ENCODE measurements at regions not wholly inside any gene's neighbourhood (a gene's known extent, or its start where the extent isn't known, plus 50 kb on each side); places are given as distances from the start of the nearest gene placed in this dataset.

DNA sequence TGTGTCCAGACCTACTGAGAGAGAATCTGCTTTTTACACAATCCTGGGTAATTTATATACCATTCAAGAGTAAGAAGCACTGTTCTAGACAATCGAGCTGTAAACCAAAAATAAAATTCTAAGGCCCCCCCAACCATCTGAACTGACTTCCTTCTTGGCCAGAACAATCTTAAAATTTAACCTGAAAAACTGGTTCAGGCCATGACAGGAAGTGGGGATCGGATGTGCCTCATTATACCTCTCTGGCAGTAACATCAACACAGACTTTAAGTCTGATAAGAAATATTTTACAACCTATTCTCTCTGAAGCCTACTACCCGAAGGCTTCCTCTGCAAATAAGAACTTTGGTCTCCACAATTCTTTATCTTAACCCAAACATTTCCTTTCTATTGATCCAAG is 75.2 kb upstream of the KIF5B start:
- H3K4me3 ChIP-seq (ENCODE audit: low read depth, low read length): no peak overlapping the region
- H3K27ac ChIP-seq (ENCODE audit: extremely low read depth, low read depth, low read length): no peak overlapping the region
- ChIA-PET CTCF (interaction anchor here (0.6 kb wide), 1 partner anchor 323 kb away, joined by 3 read pairs; no protein-coding TSS in a partner anchor), POLR2A (no interaction called here)
- no peaks in the 10 kb centered on the region for H3K9me3 ChIP-seq (ENCODE audit: control insufficient read depth, insufficient read depth, low read depth, low read length)
- no peaks in the 10 kb centered on the region for H3K36me3 ChIP-seq (ENCODE audit: control insufficient read depth in 2 of 2, insufficient read depth in 1 of 2, low read length in 2 of 2)
- TF ChIP-seq ZNF791 (tag by site-specific recombination; IDR thresholded peaks at IDR 0.05): no peak
- no peak for TF ChIP-seq BCL11A (tag by site-specific recombination; IDR thresholded peaks at IDR 0.05; ENCODE audit: low read depth)
- no peak for TF ChIP-seq PRDM1 (tag by site-specific recombination; IDR thresholded peaks at IDR 0.05)
- no peak for TF ChIP-seq ZNF202 (tag by site-specific recombination; IDR thresholded peaks at IDR 0.05; ENCODE audit: borderline replicate concordance)
- TF ChIP-seq ZNF311 (tag by site-specific recombination; IDR thresholded peaks at IDR 0.05; ENCODE audit: borderline replicate concordance): no peak
- no peak for TF ChIP-seq ZNF423 (tag by site-specific recombination; IDR thresholded peaks at IDR 0.05)
- TF ChIP-seq, protein P1, sequence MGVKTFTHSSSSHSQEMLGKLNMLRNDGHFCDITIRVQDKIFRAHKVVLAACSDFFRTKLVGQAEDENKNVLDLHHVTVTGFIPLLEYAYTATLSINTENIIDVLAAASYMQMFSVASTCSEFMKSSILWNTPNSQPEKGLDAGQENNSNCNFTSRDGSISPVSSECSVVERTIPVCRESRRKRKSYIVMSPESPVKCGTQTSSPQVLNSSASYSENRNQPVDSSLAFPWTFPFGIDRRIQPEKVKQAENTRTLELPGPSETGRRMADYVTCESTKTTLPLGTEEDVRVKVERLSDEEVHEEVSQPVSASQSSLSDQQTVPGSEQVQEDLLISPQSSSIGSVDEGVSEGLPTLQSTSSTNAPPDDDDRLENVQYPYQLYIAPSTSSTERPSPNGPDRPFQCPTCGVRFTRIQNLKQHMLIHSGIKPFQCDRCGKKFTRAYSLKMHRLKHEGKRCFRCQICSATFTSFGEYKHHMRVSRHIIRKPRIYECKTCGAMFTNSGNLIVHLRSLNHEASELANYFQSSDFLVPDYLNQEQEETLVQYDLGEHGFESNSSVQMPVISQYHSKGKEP (tag by site-specific recombination; IDR thresholded peaks at IDR 0.05): no peak
- TF ChIP-seq ZNF221 (tag by site-specific recombination; IDR thresholded peaks at IDR 0.05; ENCODE audit: borderline replicate concordance): no peak
- no peak for TF ChIP-seq SCRT1 (tag by site-specific recombination; IDR thresholded peaks at IDR 0.05; ENCODE audit: borderline replicate concordance)
- no peak for TF ChIP-seq GFI1B (tag by site-specific recombination; IDR thresholded peaks at IDR 0.05)
- no peak for TF ChIP-seq ZNF426 (tag by site-specific recombination; IDR thresholded peaks at IDR 0.05)
- no peak for TF ChIP-seq ZNF571 (tag by site-specific recombination; IDR thresholded peaks at IDR 0.05)
- TF ChIP-seq, protein P2, sequence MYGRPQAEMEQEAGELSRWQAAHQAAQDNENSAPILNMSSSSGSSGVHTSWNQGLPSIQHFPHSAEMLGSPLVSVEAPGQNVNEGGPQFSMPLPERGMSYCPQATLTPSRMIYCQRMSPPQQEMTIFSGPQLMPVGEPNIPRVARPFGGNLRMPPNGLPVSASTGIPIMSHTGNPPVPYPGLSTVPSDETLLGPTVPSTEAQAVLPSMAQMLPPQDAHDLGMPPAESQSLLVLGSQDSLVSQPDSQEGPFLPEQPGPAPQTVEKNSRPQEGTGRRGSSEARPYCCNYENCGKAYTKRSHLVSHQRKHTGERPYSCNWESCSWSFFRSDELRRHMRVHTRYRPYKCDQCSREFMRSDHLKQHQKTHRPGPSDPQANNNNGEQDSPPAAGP (tag by site-specific recombination; IDR thresholded peaks at IDR 0.05): no peak
- TF ChIP-seq MYNN (tag by site-specific recombination; IDR thresholded peaks at IDR 0.05; ENCODE audit: borderline replicate concordance): no peak
- TF ChIP-seq SP3 (tag by site-specific recombination; IDR thresholded peaks at IDR 0.05): no peak
- no peak for TF ChIP-seq ZBTB8A (tag by site-specific recombination; IDR thresholded peaks at IDR 0.05)
- TF ChIP-seq ZNF596 (tag by site-specific recombination; IDR thresholded peaks at IDR 0.05): no peak
- H3K4me1 ChIP-seq (ENCODE audit: control insufficient read depth, insufficient read depth, low read length): no peaks in the 10 kb centered on the region

DNA sequence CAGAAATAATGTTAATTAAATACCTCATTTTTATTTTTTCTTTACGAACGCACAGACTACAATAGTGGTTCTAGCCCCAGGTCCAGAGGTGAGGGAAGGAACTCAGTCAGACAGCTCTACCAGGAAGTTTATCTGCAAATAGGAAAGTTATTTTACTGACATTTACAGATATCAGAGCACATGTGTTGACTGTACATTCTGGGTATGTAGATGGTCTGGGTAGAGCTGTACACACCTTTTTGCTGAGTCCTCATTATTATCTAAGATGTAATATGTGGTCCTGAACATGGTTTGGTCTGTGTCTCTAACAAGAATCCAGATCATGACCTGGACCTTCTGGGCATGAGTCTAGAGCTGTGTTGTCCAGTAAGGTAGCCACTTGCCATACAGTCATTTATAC is 74.6 kb upstream of the KIF5B start:
- CTCF ChIA-PET: no interaction called here
- TF ChIP-seq GLI4 (tag by site-specific recombination; IDR thresholded peaks at IDR 0.05) (no peak), ZNF843 (tag by site-specific recombination; IDR thresholded peaks at IDR 0.05) (no peak), ZNF596 (tag by site-specific recombination; IDR thresholded peaks at IDR 0.05) (no peak), ZXDB (tag by site-specific recombination; IDR thresholded peaks at IDR 0.05) (no peak)
- no peak overlapping the region for H3K4me3 ChIP-seq (ENCODE audit: low read depth, low read length)
- no peak overlapping the region for H3K27ac ChIP-seq (ENCODE audit: extremely low read depth, low read depth, low read length)
- POLR2A ChIA-PET: no interaction called here
- H3K4me1 ChIP-seq (ENCODE audit: control insufficient read depth, insufficient read depth, low read length): no peaks in the 10 kb centered on the region
- no peaks in the 10 kb centered on the region for H3K9me3 ChIP-seq (ENCODE audit: control insufficient read depth, insufficient read depth, low read depth, low read length)
- no peaks in the 10 kb centered on the region for H3K36me3 ChIP-seq (ENCODE audit: control insufficient read depth in 2 of 2, insufficient read depth in 1 of 2, low read length in 2 of 2)

DNA sequence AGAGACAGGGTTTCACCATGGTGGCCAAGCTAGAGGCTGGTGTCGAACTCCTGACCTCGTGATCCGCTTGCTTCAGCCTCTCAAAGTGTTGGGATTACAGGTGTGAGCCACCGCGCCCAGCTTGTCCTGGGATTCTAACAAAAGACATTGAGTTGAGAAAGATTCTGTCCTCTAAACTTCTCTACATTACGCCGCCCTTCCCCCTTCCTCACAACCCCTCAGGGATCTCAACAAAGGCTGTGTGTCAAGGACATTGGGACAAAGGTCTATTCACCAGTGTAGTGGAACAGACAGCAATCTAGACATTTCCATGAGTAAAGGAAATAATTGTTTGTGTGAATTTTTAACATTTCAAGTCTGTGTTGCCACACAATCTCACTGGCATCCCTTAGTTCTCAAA is 68.8 kb upstream of the KIF5B start:
- H3K27ac ChIP-seq (ENCODE audit: extremely low read depth, low read depth, low read length): no peak overlapping the region
- ChIA-PET CTCF (no interaction called here), POLR2A (no interaction called here)
- no peaks in the 10 kb centered on the region for H3K36me3 ChIP-seq (ENCODE audit: control insufficient read depth in 2 of 2, insufficient read depth in 1 of 2, low read length in 2 of 2)
- no peaks in the 10 kb centered on the region for H3K9me3 ChIP-seq (ENCODE audit: control insufficient read depth, insufficient read depth, low read depth, low read length)
- H3K4me1 ChIP-seq (ENCODE audit: control insufficient read depth, insufficient read depth, low read length): no peaks in the 10 kb centered on the region
- H3K4me3 ChIP-seq (ENCODE audit: low read depth, low read length): no peak overlapping the region
- TF ChIP-seq HOXC10 (CRISPR knock-in tag; IDR thresholded peaks at IDR 0.05) (no peak), ZBTB1 (tag by site-specific recombination; IDR thresholded peaks at IDR 0.05) (no peak), KLF1 (tag by site-specific recombination; IDR thresholded peaks at IDR 0.05) (no peak), ZNF292 (tag by site-specific recombination; IDR thresholded peaks at IDR 0.05; ENCODE audit: borderline replicate concordance, low read depth) (no peak), ZFP69B (tag by site-specific recombination; IDR thresholded peaks at IDR 0.05) (no peak), SP3 (tag by site-specific recombination; IDR thresholded peaks at IDR 0.05) (no peak), HOXA7 (CRISPR knock-in tag; IDR thresholded peaks at IDR 0.05; ENCODE audit: borderline replicate concordance) (no peak), ZNF37A (tag by site-specific recombination; IDR thresholded peaks at IDR 0.05) (no peak), KLF7 (tag by site-specific recombination; IDR thresholded peaks at IDR 0.05; ENCODE audit: borderline replicate concordance) (no peak)
- TF ChIP-seq, protein P3, sequence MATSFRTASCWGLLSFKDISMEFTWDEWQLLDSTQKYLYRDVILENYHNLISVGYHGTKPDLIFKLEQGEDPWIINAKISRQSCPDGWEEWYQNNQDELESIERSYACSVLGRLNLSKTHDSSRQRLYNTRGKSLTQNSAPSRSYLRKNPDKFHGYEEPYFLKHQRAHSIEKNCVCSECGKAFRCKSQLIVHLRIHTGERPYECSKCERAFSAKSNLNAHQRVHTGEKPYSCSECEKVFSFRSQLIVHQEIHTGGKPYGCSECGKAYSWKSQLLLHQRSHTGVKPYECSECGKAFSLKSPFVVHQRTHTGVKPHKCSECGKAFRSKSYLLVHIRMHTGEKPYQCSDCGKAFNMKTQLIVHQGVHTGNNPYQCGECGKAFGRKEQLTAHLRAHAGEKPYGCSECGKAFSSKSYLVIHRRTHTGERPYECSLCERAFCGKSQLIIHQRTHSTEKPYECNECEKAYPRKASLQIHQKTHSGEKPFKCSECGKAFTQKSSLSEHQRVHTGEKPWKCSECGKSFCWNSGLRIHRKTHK (tag by site-specific recombination; IDR thresholded peaks at IDR 0.05): no peak
